DND-41 (cell line): ENCODE measurements at regions not wholly inside any gene's neighbourhood (a gene's known extent, or its start where the extent isn't known, plus 50 kb on each side); places are given as distances from the start of the nearest gene placed in this dataset.

Experiments
- ATAC-seq: fragments of 200-7000 bp; cut with Tn5 transposase; 3 replicates; pipeline ENCODE4 v1.9.1; 2021; ENCODE audit warnings: low read depth; ENCODE audit not compliant: insufficient read depth
- DNase-seq: peaks from one replicate; pipeline ENCODE4 v3.0.0-alpha.2; 2020
- H2AFZ ChIP-seq: 2 replicates; pipeline ENCODE4 v1.6.0; 2012; ENCODE audit warnings: low read depth, low read length
- H3K27ac ChIP-seq: 2 replicates; pipeline ENCODE4 v1.5.1; 2012; ENCODE audit warnings: low read length, inconsistent platforms
- H3K27me3 ChIP-seq: fragments of 200-600 bp; sonication (generic); 2 replicates; pipeline ENCODE4 v1.6.0; 2012; ENCODE audit warnings: low read length, mild to moderate bottlenecking, inconsistent platforms; ENCODE audit not compliant: insufficient read depth, poor library complexity
- H3K36me3 ChIP-seq: 2 replicates; pipeline ENCODE4 v1.5.1; 2012; ENCODE audit warnings: low read length, inconsistent platforms; ENCODE audit not compliant: insufficient read depth
- H3K4me1 ChIP-seq: 2 replicates; pipeline ENCODE4 v1.5.1; 2012; ENCODE audit warnings: mild to moderate bottlenecking, low read length; ENCODE audit not compliant: insufficient read depth
- H3K4me2 ChIP-seq: 2 replicates; pipeline ENCODE4 v1.6.0; 2012; ENCODE audit warnings: mild to moderate bottlenecking, moderate library complexity, low read length, inconsistent platforms; ENCODE audit not compliant: insufficient read depth
- H3K4me3 ChIP-seq, 2 experiments: fragments of 200-600 bp in 1 of 2; shearing (Covaris generic) in 1 of 2; 2 replicates each; pipeline ENCODE4 v1.5.1; 2012 to 2016; ENCODE audit warnings: inconsistent platforms in 2 of 2, low read length in 2 of 2, mild to moderate bottlenecking in 2 of 2, low read depth in 1 of 2, moderate library complexity in 1 of 2
- H3K79me2 ChIP-seq: 2 replicates; pipeline ENCODE4 v1.6.0; 2012; ENCODE audit warnings: low read length, inconsistent platforms; ENCODE audit not compliant: insufficient read depth
- H3K9ac ChIP-seq: 2 replicates; pipeline ENCODE4 v1.6.0; 2012; ENCODE audit warnings: low read depth, mild to moderate bottlenecking, inconsistent platforms, low read length, moderate library complexity
- H3K9me3 ChIP-seq: 2 replicates; pipeline ENCODE4 v1.5.1; 2012; ENCODE audit warnings: low read length, moderate library complexity, mild to moderate bottlenecking, inconsistent platforms; ENCODE audit not compliant: insufficient read depth, severe bottlenecking
- H4K20me1 ChIP-seq: 2 replicates; pipeline ENCODE4 v1.6.0; 2012; ENCODE audit warnings: low read length; ENCODE audit not compliant: insufficient read depth
- EZH2 ChIP-seq: IDR thresholded peaks from 3 replicates; pipeline ENCODE4 v1.6.1; 2012; ENCODE audit warnings: borderline replicate concordance, low read depth, mild to moderate bottlenecking, moderate library complexity, low read length, inconsistent platforms; ENCODE audit not compliant: severe bottlenecking
- TF ChIP-seq, protein P1 (sequence below): IDR thresholded peaks from 2 replicates; pipeline ENCODE4 v1.5.1; 2012; ENCODE audit warnings: borderline replicate concordance, low read length, moderate library complexity, mild to moderate bottlenecking; ENCODE audit not compliant: poor library complexity, severe bottlenecking; ENCODE audit errors: extremely low read depth

DNA sequence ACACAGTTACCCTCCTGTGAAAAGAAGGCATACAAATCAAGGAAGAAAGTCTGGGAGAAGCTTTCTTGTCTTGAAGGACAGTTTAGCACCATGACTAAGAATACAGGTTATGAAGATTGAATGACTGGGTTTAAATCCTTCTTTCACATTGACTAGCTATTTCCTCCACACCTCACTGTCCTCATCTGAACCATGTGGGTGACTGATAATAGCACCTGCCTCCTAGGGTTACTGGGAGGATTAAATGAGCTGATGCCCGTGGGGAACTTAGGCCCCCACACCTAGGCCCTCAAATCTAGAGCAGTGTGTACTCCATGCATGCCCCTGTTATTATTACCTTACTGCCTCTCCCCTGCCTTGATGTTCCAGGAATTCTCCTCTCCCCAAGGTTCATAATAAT lies 202.9 kb downstream of the FBXO15 start:
- ATAC-seq = no peak
- TF ChIP-seq, protein P1, sequence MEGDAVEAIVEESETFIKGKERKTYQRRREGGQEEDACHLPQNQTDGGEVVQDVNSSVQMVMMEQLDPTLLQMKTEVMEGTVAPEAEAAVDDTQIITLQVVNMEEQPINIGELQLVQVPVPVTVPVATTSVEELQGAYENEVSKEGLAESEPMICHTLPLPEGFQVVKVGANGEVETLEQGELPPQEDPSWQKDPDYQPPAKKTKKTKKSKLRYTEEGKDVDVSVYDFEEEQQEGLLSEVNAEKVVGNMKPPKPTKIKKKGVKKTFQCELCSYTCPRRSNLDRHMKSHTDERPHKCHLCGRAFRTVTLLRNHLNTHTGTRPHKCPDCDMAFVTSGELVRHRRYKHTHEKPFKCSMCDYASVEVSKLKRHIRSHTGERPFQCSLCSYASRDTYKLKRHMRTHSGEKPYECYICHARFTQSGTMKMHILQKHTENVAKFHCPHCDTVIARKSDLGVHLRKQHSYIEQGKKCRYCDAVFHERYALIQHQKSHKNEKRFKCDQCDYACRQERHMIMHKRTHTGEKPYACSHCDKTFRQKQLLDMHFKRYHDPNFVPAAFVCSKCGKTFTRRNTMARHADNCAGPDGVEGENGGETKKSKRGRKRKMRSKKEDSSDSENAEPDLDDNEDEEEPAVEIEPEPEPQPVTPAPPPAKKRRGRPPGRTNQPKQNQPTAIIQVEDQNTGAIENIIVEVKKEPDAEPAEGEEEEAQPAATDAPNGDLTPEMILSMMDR = no peak
- no peak for TF ChIP-seq EZH2
- no peaks in the 10 kb centered on the region for H4K20me1 ChIP-seq
- DNase-seq = no peak
- H3K4me3 ChIP-seq = no peak overlapping the region
- H3K9me3 ChIP-seq = no peaks in the 10 kb centered on the region
- H3K27me3 ChIP-seq = no peaks in the 10 kb centered on the region
- H3K79me2 ChIP-seq = no peaks in the 10 kb centered on the region
- no peak overlapping the region for H3K9ac ChIP-seq
- no peaks in the 10 kb centered on the region for H3K36me3 ChIP-seq
- no peak overlapping the region for H3K27ac ChIP-seq
- no peak overlapping the region for H3K4me2 ChIP-seq
- H3K4me1 ChIP-seq = no peaks in the 10 kb centered on the region
- H2AFZ ChIP-seq = no peak overlapping the region

- Histone ChIP-seq H3K4me3 (no peak overlapping the region), H3K9ac (no peak overlapping the region), H3K27me3 (no peaks in the 10 kb centered on the region), H3K79me2 (no peaks in the 10 kb centered on the region), H3K9me3 (no peaks in the 10 kb centered on the region), H4K20me1 (no peaks in the 10 kb centered on the region), H3K4me1 (no peaks in the 10 kb centered on the region), H3K4me2 (no peak overlapping the region), H3K36me3 (no peaks in the 10 kb centered on the region), H2AFZ (no peak overlapping the region), H3K27ac (no peak overlapping the region)
- TF ChIP-seq, protein P1 = no peak
- TF ChIP-seq EZH2 = no peak
- no peak for ATAC-seq
- DNase-seq = no peak
Observed at GRCh38 chr18:73943763-73944162, 203.9 kb downstream of the FBXO15 start.

GRCh38 chr18:73942956-73943355 lies 204.7 kb downstream of the FBXO15 start:
- ATAC-seq (no peak), DNase-seq (no peak)
- Histone ChIP-seq H3K27ac (no peak overlapping the region), H3K4me2 (no peak overlapping the region), H3K9ac (no peak overlapping the region), H3K36me3 (no peaks in the 10 kb centered on the region), H2AFZ (no peak overlapping the region), H4K20me1 (no peaks in the 10 kb centered on the region), H3K79me2 (no peaks in the 10 kb centered on the region), H3K27me3 (no peaks in the 10 kb centered on the region), H3K9me3 (no peaks in the 10 kb centered on the region), H3K4me3 (no peak overlapping the region), H3K4me1 (no peaks in the 10 kb centered on the region)
- TF ChIP-seq, protein P1 = no peak
- no peak for TF ChIP-seq EZH2

GRCh38 chr18:73942081-73942625 lies 205.5 kb downstream of the FBXO15 start:
- no peak overlapping the region for H3K4me3 ChIP-seq
- H4K20me1 ChIP-seq = no peaks in the 10 kb centered on the region
- ATAC-seq (no peak), DNase-seq (no peak)
- no peaks in the 10 kb centered on the region for H3K36me3 ChIP-seq
- H2AFZ ChIP-seq = no peak overlapping the region
- no peak overlapping the region for H3K4me2 ChIP-seq
- no peaks in the 10 kb centered on the region for H3K9me3 ChIP-seq
- H3K4me1 ChIP-seq = no peaks in the 10 kb centered on the region
- no peaks in the 10 kb centered on the region for H3K27me3 ChIP-seq
- no peak for TF ChIP-seq EZH2
- TF ChIP-seq, protein P1 = no peak
- H3K79me2 ChIP-seq = no peaks in the 10 kb centered on the region
- no peak overlapping the region for H3K27ac ChIP-seq
- no peak overlapping the region for H3K9ac ChIP-seq
